Left renal cortex interstitium (tissue), 4 donors: ENCODE measurements at regions not wholly inside any gene's neighbourhood (a gene's known extent, or its start where the extent isn't known, plus 50 kb on each side); places are given as distances from the start of the nearest gene placed in this dataset.

ENCODE experiments used
- DNase-seq, 4 donors: peaks; one replicate each; pipeline ENCODE4 v3.0.0-alpha.2; 2013; ENCODE audit warnings: low read depth in 4 of 4, low spot score in 2 of 4, missing footprints in 1 of 4

DNA sequence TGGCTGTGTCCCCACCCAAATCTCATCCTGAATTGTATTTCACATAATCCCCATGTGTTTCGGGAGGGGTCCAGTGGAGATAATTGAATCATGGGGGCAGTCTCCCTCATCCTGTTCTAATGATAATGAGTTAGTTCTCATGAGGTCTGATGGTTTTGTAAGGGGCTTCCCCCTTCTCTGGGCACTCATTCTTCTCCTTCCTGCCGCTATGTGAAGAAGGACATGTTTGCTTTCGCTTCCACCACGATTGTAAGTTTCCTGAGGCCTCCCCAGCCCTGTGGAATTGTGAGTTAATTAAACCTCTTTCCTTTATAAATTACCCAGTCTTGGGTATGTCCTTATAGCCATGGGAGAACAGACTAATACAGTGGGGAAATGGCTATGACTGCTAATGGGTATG lies 72.7 kb upstream of the ZNF648 start:
- DNase-seq = no peak

DNA sequence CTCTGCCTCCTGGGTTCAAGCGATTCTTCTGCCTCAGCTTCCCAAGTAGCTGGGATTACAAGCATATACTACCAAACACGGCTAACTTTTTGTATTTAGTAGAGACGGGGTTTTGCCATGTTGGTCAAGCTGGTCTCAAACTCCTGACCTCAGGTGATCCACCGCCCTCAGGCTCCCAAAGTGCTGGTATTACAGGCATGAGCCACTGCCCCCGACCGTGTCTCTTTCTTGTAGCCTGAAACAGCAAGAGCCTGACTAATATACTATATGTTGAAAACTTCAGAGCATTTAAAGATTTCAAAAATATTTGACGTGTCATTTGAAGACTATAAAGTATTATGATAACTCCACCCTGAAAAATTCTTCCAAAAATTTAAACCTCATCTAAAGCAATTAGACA lies 71.7 kb upstream of the ZNF648 start:
- DNase-seq = no peak

DNA sequence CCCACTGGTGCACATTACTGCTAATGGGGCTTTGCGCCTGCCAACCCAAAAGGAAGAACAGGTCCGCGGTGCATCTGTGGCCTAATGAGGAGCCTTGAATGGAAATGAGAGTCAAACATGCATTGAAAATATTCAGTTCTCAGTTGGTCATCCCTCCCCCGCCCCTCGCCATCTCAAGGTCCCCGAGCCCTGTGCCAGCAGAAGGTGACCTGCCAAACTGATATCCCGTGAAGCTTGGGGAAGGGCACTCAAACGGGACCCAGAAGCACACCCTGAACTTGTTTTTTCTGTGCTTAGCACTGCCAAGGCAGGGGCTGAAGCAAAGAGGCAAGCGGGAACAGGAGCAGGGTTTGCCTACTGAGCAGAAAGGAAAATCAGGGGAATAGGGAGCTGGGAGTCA lies 67.9 kb upstream of the ZNF648 start:
- no peak for DNase-seq

DNA sequence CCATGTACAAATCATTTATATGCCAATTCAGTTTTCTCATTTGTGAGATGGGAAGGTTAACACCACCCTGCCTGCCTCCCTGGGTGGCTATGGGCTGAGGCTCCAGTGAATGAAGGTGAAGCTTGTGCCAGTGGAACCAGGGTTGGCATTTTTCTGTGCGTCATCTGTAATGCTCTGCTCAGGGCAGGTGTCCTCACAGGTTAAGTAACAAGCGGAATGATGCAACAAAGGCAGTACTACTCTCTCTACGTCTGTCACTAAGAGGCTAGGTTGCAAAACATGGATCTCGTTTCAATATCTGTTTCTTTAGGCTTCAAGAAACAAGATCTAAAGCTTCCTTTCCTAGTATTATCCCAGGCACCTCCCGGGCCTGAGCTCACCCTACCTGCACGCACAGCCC lies 67.0 kb upstream of the ZNF648 start:
- no peak for DNase-seq

- no peak for DNase-seq
These were observed 66.1 kb upstream of the ZNF648 start for GRCh38 chr1:182127656-182128055.

- no peak for DNase-seq
These were observed 64.8 kb upstream of the ZNF648 start for GRCh38 chr1:182126272-182126800.

- no peak for DNase-seq
These were observed 61.4 kb upstream of the ZNF648 start for GRCh38 chr1:182122913-182123260.

GRCh38 chr1:182122256-182122912 lies 60.9 kb upstream of the ZNF648 start:
- DNase-seq = no peak

DNA sequence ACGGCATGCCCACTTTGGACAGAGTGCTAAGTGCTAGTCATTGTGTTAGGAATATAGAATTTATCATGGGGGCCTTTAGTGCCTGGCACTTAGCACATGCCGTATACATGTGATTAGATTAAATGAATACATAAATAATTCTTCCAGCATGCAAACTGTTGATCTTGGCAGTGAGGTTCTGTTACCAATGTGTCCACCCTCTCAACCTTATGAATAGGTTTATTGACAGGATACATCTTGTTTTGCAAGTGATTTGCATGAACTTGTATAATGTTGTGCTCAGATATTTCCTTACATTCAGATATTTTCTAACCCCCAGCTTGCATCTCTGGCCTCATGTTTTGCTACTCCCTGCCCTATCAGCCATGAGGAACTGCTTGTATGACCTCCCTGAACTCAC lies 60.3 kb upstream of the ZNF648 start:
- no peak for DNase-seq

- DNase-seq = no peak
These were observed 59.1 kb upstream of the ZNF648 start for GRCh38 chr1:182120411-182121258.

GRCh38 chr1:182119631-182120030 lies 58.1 kb upstream of the ZNF648 start:
- DNase-seq = no peak

DNA sequence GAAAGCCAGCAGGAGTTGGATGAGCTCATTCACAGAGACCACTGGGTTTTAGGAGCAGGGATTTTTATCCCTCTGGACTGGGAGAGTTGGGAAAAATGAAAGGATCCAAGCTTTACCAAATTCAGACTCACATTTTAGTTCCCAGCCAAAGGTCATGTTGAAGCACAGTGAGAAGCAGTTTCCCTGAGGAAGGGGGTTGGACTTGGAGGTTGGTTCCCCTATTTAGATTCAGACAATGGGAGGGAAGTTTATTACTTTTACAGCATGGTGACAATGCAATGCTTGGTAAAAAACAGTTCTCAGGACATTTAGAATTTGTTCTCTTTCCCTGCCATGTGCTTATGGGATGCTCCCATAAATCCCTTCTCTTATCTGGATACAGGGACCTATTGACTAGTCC lies 57.3 kb upstream of the ZNF648 start:
- no peak for DNase-seq

GRCh38 chr1:182114627-182115023 lies 53.1 kb upstream of the ZNF648 start:
- DNase-seq = no peak

DNA sequence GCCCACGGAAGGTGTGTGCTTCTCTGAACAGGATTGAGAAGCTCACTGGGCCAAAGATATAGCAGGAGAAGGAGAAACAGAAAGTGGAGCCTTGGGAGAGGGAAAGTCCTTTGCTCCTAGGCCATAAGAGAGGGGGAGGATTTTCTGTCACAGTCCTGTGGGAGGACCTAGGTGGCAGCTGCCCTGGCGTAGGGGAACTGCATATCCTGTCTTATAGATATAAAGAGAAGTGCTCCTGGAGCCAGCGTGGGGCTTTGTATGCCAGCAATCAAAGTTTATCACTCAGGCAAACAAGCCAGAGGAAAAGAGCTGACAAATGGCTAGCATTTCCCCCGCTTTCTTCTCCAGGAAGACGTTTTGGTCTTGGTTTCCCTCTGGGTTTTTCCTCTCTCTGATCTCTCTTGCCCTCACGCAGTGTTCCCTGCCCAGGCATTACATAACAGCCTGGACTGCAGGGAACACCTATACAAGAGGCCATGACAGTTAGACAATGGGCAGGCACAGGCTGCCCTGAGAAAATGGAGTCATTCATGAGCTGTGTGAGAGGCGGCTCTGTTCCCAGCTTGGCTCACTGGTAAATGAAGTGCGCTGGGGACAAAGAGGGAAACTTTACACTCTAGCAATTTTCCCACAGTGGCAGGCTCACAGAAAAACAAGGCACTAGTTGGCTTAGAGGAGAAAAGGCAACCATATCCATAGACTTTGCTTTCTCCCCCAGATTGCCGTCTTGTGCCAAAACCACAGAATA lies 52.5 kb upstream of the ZNF648 start:
- no peak for DNase-seq

DNA sequence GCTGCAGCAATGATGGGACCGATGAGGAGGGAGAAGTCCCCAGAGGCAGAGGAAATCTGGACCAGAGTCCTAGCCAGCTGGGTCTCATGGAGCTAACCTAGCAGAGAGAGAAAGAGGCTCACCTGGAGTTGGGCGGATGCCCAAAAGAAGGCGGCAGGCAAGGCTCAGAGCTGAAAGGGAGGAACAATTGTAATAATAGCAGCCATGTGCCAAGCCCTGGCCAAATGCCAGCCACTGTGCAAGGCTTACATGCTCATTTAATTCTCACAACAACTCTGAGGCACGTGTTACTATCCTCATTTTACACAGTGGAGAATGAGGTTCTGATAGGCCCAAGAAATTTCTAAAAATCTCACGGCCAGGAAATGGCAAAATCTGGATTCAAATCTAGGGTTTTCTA lies 50.0 kb upstream of the ZNF648 start:
- no peak for DNase-seq
